GM18505 (cell line): ENCODE measurements at regions not wholly inside any gene's neighbourhood (a gene's known extent, or its start where the extent isn't known, plus 50 kb on each side); places are given as distances from the start of the nearest gene placed in this dataset.

Experiments used
- ATAC-seq: cut with Tn5 transposase; IDR thresholded peaks from one replicate; pipeline ENCODE4 v1.9.1; 2021; ENCODE audit not compliant: unreplicated experiment
- POLR2A ChIP-seq: IDR thresholded peaks from 4 replicates; pipeline ENCODE4 v1.6.1; 2011; ENCODE audit warnings: borderline replicate concordance; ENCODE audit not compliant: insufficient read depth, insufficient read length; ENCODE audit errors: extremely low read depth

DNA sequence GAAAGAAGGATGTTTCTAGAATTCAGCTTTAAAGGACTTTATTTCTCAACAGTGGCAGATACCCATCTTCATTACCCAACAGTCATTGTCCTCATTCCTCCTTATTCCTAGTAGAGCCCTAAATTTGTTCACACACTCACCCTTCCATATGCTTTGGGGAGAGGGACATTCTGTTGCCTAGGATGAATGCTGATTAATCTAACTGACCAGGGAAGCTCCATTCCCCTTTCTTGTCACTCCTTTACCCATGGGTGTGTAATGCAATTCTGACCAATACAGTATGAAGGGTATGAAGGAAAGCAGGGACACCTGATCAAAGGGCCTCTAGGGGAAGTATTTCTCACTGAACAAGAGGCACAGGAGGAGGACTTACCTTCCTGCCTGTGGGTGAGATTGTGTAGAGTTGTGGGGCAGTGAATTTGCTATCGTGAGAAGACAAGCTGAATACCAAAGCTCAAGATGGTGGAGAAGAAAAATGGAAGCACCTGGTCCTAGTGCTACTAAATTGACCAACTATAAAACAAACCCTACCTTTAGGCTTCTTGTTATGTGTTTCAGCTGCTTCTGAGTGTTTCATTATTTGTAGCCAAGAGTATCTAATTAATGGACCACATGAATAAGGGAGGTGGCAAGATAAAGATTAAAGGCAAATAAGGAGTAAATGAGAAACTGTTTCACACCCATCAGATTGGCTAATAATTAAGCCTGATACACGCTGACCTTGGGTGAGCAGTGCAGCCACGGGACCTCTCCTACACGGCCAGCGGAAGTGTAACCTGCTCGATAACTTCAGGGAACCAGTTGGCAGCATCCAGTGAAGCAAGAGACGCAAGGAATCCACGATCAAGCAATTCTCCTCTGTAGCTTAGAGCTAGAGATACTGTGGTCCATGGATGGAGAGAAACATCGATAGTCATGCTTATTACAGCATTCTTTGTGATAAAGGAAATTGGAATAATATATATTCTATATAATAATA is 202.3 kb downstream of the MYCN start:
- no peak for TF ChIP-seq POLR2A
- ATAC-seq, result no peak

DNA sequence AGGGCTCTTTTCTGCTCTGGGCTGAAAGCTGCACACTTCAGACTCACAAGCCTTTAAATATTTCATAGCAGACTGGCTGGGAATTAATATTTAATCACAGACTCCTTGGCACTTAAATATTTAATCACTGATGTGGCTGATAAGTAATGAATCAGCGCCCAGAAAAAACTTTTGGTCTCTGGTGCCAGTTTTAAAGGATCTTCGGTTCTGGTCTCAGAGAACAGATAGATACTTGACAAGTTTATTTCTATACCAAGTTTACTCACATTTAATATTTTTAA is 201.2 kb downstream of the MYCN start:
- no peak for TF ChIP-seq POLR2A
- no peak for ATAC-seq

DNA sequence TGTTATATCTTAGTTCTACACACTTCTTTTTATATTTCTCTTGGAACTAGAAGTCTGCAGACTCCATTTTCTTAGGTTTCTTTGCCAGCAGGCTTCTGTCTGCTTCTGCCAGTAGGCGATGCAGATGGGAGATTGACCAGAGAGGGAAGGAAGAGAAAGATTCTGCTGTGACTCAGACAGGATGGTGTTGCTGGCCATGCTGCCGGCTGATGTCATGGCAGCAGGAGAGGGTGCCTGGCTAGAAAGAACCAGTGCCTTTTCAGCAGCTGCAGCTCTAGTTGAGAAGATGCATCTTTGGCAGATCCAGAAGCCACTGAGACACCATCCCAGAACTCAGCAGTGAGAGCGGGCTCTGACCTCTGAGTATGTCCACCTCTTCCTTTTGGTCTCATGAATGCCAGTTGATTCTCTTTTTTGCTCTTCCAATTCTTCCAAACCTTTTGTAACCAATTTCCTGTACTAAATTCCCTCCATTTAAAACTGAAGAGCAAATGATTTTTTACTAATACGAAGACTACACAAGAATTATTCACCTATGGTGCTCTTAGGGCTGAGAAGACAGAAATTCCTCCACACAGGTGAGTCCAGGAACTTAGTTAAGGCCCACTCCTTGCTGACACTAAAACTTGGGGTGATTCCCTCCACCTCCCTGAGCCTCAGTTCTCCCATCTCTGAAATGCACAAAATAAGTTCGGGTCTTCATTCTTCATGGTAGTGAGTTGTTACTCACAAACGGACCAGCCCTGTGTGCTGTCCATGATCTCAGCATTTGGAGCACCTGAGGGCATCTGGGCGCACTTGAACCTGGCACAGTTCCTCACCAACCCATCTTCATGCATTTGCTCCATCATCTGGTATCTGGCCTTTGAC is 200.7 kb downstream of the MYCN start:
- ATAC-seq, result no peak
- no peak for TF ChIP-seq POLR2A

DNA sequence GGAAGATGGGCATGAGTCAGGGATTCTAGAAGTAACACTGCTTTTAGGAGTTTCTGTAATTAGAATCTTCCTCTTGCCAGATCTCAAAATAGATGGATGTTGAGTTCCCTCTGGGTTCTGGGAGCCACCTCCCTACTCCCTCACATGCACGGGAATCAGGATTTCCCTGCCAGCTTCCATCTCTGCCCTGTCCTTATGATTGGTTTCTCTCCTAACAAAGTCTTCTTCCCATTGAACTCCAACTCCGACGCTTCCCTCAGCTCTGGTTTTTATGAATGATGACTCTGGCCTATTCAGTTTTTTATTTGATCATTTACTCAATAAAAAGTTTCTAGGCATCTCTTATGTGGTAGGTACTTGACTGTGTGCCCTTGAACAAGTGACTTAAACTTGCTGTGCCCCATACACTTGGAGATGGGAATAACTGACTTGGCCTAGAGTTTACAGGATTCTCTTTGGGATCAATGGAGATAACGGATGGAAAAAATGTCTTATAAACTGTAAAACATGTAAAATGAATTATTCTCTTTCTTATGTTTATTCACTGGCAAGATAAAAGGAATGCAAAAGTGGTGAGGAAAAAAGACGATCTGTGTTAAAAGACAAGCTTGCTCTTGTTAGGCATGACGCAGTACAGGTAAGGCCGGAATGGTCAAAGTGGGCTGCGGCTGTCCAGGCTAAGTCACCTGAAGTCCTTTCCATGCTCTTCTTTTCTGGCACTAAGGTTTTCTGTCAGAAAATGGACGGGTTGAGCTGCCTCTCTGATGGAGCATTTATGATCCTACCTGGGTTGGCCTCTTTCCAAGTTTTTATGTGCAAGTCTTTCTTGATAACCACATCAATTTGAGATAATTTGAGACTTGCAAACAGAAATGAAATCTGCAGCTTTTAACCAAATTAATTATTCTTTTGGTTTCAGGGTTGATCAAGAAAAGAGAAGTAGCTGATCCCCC is 199.6 kb downstream of the MYCN start:
- no peak for TF ChIP-seq POLR2A
- ATAC-seq, result no peak

DNA sequence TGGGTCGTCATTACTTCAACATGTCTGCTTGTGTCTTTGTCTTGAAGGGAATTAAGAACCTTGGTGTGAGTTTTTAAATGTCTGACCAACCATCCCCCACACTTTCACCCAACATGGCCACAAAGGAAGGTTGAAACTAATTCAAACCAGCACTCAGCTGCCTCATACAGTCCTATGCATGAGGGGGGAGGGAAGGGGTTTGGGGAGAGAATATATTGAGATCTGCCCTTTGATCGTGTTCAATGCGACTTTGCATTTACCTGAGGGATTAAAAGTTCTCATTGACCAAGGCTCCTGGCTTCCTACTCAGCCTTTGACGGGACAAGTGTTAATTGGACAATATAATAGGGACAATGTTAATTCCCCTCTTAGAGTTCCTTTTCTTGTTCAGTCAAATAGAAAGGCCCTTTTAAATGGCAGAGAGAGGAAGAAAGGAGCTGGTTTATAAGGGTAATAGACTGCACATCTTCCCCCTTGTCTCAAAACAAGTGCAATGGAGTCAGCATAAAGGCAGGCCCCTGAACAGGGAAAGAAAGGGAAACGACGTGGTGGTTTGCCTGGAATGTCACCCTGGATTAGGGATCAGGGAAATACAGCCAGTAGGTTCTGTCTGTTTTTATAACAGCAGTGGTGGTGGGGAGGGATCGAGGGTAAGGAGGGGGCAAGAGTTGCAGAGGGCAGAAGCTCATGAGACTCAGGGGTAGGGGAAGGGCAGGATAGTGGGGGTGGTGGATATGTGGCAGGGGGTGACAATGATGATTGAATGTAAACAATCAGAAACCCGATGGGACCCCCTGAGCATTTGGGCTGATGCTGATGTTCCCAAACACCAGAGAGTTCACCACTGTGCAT is 198.7 kb downstream of the MYCN start:
- TF ChIP-seq POLR2A, result no peak
- no peak for ATAC-seq

DNA sequence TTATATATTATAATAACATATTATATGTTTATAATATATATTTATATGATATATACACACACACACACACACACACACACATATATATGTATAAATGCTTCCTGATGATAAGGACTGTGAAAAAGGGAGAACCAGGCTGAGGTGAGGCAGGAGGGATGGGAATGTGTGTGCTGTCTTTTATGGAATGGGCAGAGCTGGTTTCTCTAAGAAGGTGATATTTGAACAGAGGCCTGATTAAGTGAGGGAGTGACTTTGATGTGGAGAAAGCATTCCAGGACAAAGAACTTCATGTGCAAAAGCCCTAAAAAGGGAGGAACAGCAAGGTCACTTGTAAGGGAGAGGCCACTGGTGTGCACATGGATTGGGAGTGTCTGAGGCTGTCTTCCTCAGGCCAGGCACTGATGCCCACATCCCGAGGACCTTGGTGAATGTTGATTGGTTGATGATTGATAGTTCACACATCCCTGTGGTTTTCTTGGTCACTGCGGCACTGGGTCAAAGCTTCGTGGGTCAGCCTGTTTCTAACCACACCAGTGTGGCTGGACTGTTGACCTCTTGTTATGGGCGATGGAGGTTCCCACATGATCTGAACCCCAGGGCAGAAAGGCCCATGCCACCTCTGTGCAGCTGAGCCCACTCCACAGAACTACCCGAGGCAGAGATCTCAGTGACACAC is 196.9 kb downstream of the MYCN start:
- no peak for TF ChIP-seq POLR2A
- no peak for ATAC-seq

DNA sequence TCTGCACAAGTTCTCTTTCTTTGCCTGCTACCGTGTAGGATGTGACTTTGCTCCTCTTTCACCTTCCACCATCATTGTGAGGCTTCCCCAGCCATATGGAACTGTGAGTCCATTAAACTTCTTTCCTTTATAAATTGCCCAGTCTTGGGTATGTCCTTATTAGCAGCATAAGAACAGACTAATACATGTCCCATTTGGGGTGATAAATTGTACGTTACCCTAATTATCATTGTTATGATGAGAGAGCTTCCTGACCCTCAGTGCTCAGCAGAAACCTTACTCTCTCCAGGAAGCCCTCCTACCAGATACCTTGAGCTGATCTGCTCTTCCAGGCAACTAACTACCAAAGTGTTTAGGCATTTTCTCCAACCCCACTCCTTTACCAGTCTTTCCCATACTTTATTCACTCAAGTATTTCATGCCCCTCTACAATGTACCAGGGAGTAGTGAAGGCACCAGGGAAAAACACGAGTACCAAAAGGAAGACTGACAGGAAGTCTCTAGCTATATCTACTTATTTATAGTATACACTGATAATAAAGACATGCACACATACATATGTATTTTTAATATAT is 196.2 kb downstream of the MYCN start:
- no peak for ATAC-seq

DNA sequence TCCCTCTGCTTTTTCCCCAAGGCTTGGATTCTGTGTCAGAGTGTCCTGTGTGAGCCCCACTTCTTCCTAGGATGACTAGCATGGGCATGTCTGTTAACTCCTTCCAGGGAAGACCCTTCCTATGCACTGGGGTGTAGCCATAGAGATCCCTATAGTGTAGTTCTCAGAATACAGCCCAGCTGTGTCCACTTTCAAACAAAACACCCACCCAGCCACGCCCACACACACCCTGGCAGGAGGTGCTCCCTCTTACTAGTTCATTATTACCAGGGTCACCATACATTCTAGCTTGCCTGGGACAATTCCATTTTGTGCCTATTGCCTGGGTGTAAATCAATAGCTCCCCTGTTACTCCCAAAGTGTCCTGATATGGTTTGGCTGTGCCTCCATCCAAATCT is 195.6 kb downstream of the MYCN start:
- ATAC-seq, result no peak
- no peak for TF ChIP-seq POLR2A

More for the DNA sequence above, 196.2 kb downstream of the MYCN start:
- TF ChIP-seq POLR2A, result no peak

DNA sequence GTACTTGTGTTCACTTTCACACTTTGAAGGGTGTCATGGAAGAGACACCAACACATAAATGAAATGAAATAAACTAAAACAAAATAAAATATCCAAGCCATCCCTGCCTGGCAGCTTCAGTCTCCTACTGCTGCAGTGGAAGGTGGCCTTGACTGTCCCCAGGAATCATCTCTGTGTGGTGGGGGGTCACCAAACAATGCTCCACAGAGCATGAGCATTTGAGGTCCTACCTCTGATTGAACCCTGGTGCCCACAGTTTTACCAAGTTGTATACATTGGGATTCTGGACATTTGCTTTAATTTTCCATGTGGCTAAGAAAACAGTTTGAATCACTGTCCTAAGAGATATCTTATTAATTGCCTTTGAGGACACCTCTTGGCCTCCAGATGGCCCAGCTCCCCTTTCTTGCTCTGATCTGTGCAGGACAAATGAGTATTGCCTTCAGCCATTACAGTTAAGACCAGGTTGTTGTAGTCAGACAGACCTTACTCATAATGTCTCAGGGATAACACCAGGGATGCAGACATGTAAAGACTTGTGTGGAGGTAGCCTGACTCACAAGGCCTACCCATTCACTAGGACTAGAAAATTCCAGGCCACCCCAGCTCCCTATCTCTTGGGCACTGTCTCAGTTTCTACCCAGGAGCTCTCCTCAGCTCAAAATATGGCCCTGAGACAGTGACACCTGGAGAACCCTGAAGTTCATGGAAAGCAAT is 195.0 kb downstream of the MYCN start:
- no peak for ATAC-seq
- no peak for TF ChIP-seq POLR2A

DNA sequence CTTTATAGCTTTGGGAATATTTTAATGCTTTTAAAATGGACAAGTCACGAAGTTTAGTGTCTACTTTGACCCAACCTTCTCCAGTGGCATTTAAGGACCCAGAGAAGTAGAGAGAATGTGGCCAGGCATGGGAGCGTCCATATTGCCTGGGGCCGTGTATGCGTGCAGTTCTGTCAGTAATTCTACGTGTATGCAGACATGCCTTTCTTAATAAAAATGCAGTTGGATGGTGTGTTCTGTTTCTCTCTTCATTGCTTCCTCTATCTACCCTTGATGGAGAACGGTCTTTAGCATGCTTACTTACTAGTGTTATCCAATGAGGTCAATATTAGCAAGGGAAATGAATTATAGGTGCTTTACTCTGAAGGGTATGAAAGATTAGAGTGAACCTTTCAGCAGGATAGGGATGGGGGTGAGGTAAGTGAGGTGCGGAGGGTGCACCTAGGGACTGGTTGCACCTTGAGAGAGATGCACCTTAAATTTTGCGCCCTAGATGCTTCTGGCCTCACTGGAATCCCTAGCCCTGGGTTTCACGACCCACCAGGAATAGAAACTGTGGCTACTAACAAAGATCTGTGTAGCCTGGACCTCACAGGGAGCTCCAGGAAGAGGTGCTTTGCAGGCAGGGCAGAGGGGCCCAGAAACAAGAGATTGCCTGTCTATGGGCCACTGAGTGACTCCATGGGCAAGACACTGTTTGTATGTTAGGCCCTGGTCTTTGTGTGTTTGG is 194.3 kb downstream of the MYCN start:
- TF ChIP-seq POLR2A, result no peak
- ATAC-seq, result no peak
